RWPE1 (cell line): ENCODE measurements at regions not wholly inside any gene's neighbourhood (a gene's known extent, or its start where the extent isn't known, plus 50 kb on each side); places are given as distances from the start of the nearest gene placed in this dataset.

Experiments
- CTCF ChIA-PET: fragments of 350-600 bp; sonication (Branson Sonifier 250); formaldehyde crosslinking; extraction: SDS; loops from one replicate; lab custom pipeline; 2021; lab: Yijun Ruan, JAX
- POLR2A ChIA-PET: fragments of 400-600 bp; formaldehyde crosslinking; extraction: SDS; loops from one replicate; lab custom pipeline; 2020; ENCODE audit warnings: antibody characterized with exemption; ENCODE audit not compliant: low non-redundant PET; lab: Yijun Ruan, JAX
- DNase-seq: peaks from one replicate; pipeline ENCODE4 v3.0.0; 2012; ENCODE audit warnings: low spot score
- H3K27ac ChIP-seq: fragments of 450-650 bp; 2 replicates; pipeline ENCODE4 v1.5.1; 2017
- CTCF ChIP-seq: fragments of 450-650 bp; conservative IDR thresholded peaks from 2 replicates; pipeline ENCODE4 v1.5.1; 2017; ENCODE audit warnings: low read depth, mild to moderate bottlenecking

- ChIA-PET POLR2A (no interaction called here), CTCF (no interaction called here)
- TF ChIP-seq CTCF: no peak
- no peak for DNase-seq
- H3K27ac ChIP-seq: no peak overlapping the region
Observed at GRCh38 chr20:22512911-22513489, 71.4 kb downstream of the FOXA2 start.

- POLR2A ChIA-PET: no interaction called here
Observed at GRCh38 chr20:22511943-22512910, 72.1 kb downstream of the FOXA2 start.

GRCh38 chr20:22509843-22510147 is 74.6 kb downstream of the FOXA2 start:
- TF ChIP-seq CTCF: no peak
- ChIA-PET CTCF (no interaction called here), POLR2A (no interaction called here)
- no peak overlapping the region for H3K27ac ChIP-seq
- DNase-seq: no peak

More at GRCh38 chr20:22511943-22512910, 72.1 kb downstream of the FOXA2 start:
- no peak overlapping the region for H3K27ac ChIP-seq
- CTCF ChIA-PET: interaction anchor here (0.6 kb wide), 1 partner anchor 59 kb away, joined by 4 read pairs; no protein-coding TSS in a partner anchor
- TF ChIP-seq CTCF: no peak
- peak; percentile 70 for DNase-seq

GRCh38 chr20:22509090-22509842 is 75.1 kb downstream of the FOXA2 start:
- no peak overlapping the region for H3K27ac ChIP-seq
- ChIA-PET POLR2A (no interaction called here), CTCF (no interaction called here)
- DNase-seq: no peak
- TF ChIP-seq CTCF: no peak

- DNase-seq: no peak
- H3K27ac ChIP-seq: no peak overlapping the region
- ChIA-PET POLR2A (no interaction called here), CTCF (no interaction called here)
- TF ChIP-seq CTCF: no peak
Observed at GRCh38 chr20:22508426-22508825, 75.9 kb downstream of the FOXA2 start.

- ChIA-PET POLR2A (no interaction called here), CTCF (no interaction called here)
- H3K27ac ChIP-seq: no peak overlapping the region
- TF ChIP-seq CTCF: no peak
- DNase-seq: no peak
Observed at GRCh38 chr20:22507240-22507961, 77.0 kb downstream of the FOXA2 start.
